Suppressor macrophage treated with lipopolysaccharide for 1 hour (primary cell): ENCODE measurements at regions not wholly inside any gene's neighbourhood (a gene's known extent, or its start where the extent isn't known, plus 50 kb on each side); places are given as distances from the start of the nearest gene placed in this dataset.
"Not testable (repeated sequence)": the region's sequence is repeated elsewhere in the genome, so short reads cannot be mapped to it uniquely, and the experiment has no call there.

Experiments
- DNase-seq, 3 donors: peaks; one replicate each; pipeline ENCODE4 v3.0.0-alpha.2; 2020 to 2022

DNA sequence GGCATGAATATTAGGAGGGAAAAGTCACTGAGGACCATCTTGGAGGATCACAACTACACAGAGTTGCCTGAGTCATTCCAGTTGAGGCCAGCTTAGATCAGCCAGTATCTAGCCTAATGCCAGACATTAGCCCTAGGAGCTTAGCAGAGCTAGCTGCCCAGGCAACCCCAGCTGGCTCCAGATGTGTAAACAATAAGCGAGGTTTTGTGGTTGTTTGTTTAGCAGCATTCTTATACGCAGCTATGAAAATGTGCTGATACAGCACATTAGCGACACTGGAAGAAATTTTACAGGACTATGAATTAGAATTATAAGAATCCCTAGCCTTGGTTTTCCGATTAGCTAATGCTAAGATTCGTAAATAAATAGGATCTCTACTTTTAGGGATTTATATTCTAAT lies 59.3 kb downstream of the BTBD3 start:
- no peak for DNase-seq

DNA sequence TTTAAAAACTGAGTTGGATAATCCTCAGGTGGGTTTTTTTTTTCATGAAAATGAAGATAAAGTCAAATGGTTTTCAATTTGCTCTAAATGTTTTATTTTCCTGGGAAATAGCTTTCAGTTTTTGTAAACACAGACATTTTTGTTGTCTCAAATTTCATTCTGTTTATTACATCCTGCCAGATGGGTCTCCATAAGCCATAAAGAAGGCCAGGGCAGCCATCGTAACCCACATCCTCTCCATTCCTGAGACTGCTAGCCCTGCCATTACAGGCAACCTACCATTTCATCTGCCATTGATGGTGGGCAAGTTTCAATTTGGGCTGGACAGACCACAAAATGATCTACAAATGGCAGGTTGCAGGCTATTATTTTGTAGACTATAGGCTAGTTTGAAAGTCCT lies 60.8 kb downstream of the BTBD3 start:
- no peak for DNase-seq

DNA sequence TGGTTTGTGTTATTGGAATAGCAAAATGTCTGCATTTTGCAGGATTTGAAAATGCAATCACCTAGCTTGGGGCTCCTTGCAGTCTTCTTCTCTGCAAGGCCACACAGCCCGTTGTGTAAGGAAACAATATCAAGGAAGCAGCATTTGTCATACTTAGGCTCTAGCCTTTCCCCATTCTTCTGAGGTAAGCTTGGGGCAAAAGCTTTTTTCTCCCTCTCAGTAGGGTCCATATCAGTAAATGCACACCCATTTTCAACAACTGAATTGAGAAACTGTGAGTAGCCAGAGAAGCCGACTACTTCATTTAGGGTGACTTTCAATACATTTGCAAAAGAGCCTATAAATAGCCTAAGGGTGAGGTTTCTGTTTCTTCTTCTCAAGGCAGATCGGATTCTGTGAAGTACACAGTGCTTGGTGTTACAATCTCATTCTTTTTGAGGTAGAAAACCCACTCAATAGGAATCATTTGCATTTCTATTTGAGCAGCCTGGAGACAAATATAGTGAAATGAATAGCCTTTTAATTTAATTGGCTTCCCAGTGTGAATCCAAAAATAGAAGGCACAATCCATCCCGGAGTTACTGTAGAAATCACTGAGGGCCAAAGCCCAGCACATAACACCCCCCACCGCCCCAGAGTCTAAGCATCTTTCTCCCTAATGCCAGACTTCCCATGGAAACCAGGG lies 61.8 kb downstream of the BTBD3 start:
- no peak for DNase-seq

DNA sequence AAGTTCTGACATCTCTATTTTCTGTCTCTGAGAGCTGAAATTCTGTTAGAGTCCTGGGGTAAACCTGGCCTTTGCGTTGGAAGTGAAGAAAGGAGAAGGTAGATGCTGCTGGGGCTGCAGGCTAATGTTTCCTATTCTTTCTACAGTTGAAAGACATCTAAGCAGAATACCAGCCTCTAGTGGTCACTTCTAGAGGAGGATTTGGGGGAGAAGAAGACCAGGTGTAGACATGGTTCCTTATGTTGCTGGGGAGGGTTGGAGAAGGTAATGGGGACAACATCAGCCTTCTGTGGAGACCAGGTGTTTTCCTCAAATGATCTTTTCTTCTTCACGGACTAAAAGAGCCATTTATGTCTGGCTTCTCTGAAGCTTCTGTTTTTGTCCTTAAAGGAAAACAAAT lies 62.6 kb downstream of the BTBD3 start:
- no peak for DNase-seq

DNA sequence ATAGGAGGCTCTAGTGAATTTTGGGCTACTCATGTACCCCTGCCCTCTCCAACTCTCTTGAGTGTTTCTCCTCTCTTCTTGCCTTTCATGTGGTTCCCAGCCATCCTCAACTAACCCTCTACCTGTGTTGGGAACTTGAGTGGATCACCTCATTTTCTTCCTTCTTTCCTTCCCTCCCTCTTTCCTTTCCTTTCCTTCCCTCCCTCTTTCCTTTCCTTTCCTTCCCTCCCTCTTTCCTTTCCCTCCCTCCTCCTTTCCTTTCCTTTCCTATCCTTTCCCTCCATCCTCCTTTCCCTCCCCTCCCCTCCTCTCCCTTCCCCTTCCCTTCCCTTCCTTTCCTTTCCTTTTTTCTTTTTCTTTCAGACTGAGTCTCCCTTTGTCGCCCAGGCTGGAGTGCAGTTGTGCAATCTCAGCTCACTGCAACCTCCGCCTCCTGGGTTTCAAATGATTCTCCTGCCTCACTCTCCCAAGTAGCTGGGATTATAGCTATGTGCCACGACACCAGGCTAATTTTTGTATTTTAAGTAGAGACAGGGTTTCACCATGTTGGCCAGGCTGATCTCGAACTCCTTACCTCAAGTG lies 63.8 kb downstream of the BTBD3 start:
- DNase-seq, result no peak

DNA sequence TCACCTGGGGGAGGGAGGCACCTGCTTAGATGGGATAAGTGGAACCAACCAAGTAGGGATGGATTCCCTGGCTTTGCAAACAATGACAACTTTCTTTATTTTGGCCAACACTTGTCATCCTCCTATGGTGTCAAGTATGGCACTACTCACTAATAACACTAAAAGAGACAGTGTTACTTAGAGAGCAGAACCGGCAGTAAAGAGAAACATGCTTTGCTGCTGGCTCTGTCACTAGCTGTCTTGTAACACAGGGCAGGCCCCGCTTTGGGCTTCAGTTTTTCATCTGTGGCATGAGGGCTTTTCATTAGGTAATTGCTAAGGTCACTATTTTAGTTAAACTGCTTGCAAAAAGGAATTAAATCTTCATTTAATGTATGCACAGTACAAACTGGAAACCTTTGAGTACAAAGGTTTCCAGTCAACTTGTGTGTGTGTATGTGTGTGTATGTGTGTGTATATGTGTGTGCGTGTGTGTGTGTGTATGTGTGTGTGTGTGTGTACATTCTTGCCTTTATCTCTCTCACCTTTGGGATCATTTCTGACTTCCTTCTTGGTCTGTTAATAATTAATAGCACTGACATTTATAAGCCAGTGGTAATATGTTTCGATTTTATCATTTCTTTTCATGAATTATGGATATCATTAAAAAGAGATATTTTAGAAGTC lies 64.7 kb downstream of the BTBD3 start:
- DNase-seq, result no peak

DNA sequence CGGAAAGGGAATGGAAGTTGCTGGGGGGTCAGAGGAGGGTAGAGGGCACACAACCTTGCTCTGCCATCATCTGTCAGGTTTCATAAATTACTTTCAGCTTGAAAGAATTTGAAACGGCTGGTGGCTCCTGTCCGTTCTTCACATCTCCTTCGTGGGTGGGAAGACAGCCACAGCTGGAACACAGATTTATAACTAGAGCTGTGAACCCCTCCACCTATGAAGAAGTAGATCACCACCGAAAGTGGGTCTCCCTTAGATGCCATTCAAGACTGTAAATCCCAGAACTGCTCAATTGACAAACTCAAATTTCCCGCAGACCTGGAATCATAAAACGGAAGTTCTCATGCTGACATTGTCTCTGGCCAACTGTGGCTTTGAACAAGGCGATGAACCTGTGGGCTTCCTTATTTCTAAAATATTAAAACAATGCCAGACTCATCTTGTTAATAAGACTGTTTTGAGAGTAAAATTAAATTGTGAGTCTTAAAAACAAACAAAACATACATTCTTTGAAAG lies 65.3 kb downstream of the BTBD3 start:
- DNase-seq, result no peak

DNA sequence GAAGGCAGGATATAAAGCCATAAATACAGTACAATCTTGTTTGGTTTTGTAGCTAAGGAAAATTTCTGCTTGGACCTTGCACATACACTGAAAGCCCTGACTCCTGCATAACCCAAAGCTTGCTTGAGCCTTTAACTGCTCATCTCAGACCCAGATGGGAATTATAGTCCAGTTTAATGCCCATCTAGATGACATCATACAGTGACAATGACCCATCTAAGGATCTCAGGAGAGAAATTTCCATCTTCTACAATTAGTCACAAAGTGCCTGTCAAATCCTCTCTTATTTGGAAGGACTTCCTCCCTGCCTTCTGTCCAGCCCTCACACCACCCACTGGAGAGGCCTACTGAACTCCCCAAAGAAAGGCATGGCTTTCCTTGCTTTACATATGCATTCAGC lies 69.3 kb downstream of the BTBD3 start:
- no peak for DNase-seq

DNA sequence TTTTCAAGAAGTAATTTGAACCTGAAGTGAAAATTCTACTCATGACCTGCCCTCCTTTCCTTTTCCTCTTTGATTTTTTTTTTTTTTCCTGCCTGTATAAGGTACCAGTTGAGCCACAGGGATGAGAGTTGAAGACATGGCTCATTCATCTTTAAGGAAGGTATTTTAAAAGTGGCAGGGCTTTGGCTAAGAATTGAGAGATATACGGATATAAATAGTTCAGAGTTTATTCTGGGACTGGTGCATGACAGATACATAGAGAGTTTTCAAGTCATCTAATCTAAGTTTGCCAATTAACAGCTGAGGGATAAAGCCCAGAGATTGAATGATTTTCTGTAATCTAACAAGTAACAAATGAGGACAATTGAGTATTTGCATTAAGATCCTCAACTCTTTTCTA lies 69.8 kb downstream of the BTBD3 start:
- no peak for DNase-seq

DNA sequence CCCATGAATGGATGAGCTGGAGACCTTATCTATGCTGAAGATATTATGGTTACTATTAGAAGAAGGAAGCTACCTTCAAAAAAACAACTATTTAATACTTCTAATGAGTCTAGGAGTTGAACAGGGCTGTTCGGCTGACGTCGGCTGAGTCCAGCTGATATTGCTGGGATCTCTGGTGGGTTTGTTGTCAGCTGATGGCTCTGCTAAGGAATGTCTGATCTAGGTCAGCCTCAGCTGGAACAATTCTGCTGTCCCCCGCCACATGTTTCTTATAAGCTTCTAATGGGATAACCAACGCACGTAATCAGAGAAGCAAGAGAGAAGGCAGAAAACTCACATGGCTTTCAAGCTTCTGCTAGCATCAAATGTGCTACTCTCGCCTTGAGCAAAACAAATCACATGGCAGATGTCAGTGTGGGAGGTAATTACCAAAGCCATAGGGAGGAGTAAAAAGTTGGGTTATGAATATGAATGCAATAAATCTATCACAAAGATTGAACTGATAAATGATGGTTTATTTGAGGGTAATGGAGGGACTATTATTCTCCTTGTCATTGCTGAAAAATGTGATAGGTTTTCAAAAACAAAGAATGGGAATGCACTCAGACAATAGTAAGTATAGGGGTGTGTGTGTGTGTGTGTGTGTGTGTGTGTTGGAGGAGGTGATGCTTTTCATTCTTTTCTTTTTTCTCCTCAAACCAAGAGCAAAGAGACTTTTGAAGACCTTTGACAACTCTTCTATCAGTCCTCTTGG lies 71.5 kb downstream of the BTBD3 start:
- no peak for DNase-seq

DNA sequence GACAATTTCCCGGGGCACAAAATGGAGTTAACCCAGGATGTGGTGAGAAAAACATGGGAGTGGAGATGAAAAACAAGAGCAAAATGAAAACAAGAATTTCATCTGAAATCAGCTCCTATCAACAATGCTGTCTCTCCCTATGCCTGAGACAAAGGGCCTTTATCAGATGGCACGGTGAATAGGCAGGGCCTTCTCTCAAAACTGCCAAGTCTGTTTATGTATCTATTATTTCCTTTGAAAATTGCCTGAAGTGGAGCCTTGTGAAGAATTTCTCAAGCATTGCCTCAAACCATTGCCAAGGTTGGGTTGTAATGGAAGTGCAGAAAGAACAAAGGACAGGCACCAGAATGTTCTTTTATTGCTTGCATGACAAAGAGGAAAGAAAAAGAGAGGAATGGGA lies 74.7 kb downstream of the BTBD3 start:
- DNase-seq, result no peak

DNA sequence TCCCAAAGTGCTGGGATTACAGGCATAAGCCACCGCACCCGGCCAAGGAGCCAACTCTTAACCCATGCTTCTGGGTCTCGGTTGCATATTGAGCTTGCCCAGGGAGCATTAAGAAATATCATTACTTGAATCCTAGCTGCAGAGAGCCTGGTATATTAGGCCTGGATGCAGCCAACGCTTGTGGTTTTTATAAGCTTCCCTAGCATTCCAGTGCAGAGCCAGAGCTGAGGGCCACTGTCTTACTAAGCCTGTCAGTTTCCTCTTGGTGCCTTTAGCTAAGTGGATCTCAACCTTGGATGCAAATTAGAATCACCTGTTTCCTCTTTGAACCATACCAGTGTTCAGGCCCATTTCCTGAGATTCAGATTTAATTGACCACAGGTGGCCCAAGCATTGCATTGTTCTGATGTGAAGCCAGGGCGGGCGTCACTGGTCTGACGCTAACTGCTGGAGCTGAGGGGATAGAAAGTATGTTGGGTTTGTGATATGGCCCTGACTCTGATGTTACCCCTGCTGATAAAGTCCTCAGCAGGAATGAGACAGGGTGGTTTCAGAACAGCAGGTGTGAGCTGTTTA lies 76.3 kb downstream of the BTBD3 start:
- no peak for DNase-seq

DNA sequence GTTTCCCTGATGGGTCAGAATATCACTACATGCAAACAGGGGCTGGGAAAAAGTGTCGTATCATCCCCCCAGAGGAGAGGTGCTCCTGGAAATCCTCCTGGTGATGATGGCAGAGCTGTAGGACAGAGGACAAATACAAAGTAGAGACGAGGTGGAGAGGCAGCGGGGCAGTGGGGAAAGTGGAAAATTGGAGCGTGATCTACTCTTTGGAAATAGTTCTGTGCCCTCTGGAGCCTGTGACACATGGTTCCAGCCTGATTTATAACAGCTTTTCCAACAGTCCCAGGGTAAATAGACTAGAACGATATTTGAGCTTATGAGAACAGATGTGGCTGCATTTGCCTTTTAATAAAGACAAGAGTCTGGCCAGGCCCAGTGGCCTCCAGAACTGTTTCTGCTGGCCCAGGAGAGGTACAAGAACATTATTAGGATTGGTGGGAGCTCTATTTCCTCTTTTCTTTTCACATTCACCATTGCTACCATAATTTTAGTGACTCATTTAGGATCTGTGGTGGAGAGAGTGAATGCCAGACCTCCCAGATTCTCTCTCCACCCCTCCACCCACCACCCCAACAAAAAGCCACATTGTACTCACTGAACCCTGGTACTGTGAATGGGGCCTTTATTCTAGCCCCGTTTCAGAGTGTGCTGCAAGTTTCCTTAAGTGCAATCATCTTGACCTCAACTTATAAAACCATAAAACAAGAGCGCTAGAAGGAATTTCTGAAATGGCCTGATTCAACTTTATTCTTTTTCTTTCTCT lies 78.3 kb downstream of the BTBD3 start:
- no peak for DNase-seq

DNA sequence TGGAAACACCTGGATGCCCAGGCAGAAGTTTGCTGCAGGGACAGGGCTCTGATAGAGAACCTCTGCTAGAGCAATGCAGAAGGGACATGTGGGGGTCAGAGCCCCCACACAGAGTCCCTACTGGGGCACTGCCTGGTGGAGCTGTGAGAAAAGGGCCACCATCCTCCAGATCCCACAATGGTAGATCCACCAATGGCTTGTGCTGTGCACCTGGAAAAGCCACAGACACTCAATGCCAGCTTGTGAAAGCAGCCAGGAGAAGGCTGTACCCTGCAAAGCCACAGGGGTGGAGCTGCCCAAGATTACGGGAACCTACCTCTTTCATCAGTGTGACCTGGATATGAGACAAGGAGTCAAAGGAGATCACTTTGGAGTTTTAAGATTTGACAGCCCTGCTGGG lies 87.1 kb downstream of the BTBD3 start:
- not testable (repeated sequence) for DNase-seq

DNA sequence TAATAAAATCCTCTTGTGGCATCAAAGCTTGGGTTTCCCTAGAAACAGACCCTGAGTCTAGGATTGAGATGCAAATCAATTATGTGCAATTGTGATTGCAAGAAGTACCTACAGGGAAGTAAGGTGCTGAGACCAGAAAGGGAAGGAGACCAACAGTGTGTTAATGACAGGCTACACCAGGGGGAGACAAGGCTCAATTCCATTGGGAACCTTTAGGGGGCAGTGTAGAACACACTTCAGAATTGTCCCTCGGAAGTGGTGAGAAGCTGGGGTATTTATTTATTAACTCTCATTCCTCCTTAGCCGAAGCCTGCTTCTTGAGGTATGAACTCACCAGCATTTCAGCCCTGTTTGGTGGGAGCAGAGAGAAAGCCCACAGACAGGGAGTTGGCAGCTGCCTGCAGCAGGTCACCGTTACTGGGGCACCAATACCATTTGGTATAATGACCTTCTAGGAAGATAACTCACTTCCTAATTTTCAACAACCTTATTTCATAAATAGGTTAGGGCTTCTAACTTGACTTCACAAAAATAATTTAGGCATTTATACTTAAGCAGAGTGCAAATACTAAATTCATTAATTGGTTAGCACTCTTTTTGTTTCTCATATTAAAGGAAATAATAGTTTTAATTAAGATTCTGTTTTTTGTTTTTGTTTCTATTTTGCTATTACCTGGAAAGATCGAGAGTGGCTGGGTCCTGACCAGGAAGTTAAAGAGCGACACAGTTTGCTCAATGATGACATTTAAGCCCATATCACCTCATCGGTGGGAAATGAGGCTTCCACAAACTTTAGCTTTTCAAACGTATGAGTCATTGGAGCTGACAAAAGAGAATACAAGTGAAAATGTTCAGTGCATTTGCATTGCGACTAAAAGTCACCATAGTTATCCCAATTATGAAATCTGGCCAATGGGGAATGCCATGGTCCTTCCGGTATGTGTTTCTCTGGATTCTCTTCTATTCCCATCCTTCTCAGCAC lies 94.8 kb downstream of the BTBD3 start:
- peak; percentile 74 to 79 (median 79) for DNase-seq

DNA sequence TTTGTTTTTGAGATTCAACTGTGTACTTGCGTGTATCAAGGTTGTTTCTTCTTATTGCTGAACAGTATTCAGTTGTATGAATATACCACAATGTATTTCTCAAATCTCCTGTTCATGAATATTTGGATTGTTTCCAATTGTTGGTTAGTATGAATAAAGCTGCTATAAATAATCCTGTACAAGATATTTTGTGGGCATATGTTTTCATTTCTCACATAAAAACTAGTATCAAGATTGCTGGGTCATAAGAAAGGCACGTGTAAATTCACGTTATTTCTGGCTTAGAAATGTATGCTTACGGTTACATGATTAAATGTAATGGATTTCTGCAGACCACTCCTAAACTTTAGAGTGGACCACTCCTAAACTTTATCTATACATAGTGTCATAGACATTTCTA lies 96.6 kb downstream of the BTBD3 start:
- no peak for DNase-seq

DNA sequence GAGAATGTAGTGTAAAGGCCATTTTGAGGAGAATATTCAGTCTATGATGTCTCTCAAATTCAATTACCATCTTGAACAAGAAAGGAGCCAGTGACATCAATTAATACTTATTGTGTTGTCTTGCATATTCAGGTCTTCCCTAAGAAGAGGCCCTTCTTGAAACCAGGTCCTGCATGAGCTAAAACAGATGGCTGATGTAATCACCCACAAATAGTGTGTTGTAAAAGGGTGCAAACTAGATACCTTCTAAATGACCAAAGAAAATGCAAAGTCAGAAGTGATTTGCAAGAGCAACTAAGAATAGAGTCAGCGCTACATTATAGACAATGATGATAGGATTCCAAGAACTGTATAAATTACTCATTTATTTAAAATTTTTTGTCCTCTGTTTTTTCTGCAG lies 97.0 kb downstream of the BTBD3 start:
- no peak for DNase-seq

DNA sequence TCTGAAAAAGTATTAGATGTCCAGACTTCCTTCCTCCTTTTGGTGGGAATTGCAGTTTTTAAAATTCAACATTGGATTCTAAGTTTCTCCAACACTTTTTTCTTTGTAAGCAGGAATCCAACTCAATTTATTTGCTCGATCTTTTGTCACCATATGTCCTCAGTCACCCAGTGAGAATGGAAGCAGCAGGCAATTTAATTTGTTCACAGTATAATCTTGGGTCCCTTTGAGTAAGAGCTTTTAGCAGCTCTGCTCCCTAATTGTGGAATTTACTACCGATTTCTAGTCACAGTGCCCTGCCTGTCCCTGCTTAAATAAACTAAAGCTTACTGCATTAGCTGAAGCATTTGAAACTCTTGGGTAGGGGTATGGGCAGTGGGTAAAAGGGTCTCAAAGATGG lies 98.6 kb downstream of the BTBD3 start:
- no peak for DNase-seq

DNA sequence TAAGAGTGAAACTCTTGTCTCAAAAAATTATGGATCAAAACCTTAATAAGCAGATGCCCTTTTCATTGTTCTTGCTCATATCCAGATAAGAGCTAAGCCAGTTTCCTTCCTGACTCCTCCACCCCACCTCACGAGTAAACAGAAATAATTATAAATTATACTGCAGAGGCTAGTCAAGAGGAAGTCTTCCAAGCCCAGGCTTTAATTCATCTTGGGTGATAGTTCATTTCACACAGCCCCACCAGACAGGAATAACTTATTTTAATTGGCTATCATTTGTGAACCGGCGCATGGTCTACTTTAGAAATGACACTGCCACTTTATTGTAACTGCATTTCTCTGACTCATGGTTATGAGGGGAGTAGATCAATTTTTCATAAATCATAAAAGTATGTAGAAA lies 102.0 kb downstream of the BTBD3 start:
- DNase-seq, result no peak

DNA sequence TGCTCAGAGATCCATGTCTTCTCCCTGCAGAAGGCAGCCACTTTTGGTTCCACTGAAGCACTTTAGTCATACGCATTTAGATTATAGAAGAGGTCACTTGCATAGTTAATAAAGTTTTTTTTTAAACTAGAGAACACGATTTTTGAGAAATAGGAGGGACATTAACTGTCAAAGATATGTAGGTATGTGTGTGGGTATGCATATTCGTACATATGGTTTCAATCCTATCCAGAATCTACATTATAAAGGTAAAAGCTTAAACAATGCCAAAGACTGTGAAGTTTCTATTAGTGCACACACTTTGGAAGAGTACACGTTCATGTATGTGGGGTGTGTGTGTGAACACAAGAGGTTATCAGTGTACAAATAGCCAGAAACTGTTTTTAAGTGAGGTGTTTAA lies 103.2 kb downstream of the BTBD3 start:
- no peak for DNase-seq

DNA sequence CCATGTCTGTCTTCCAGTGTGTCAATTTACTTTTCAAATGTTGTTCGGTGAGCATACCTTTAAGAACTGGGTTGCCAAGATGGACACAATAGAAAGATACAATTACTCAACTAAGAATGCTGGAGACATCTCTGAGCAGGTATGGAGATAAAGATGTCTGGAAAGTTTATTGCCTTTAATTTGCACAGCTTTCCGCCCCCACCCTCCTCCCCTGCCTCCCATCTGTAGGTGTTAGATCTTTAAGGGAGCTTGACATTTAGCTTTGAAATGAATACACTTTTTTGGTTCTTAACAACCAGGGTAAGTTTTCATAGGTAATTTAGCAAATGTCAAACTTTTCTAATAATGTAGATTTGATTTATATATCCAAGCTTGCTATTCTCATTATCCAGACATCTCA lies 104.4 kb downstream of the BTBD3 start:
- DNase-seq, result no peak
